PC-3 (cell line): ENCODE measurements at regions not wholly inside any gene's neighbourhood (a gene's known extent, or its start where the extent isn't known, plus 50 kb on each side); places are given as distances from the start of the nearest gene placed in this dataset.

Experiments
- ATAC-seq: fragments of 200-7000 bp; cut with Tn5 transposase; 2 replicates; pipeline ENCODE4 v1.9.1; 2020; ENCODE audit warnings: mild to moderate bottlenecking, moderate library complexity
- BruUV-seq: library from RNA; stranded (reverse); fragments of 400-500 nt; replicated peaks from 2 replicates; lab custom pipeline; 2021; lab: Mats Ljungman, UMichigan
- CTCF ChIA-PET: fragments of 300-600 bp; sonication (Branson Sonifier 250); formaldehyde crosslinking; loops from one replicate; lab custom pipeline; 2022; ENCODE audit warnings: antibody characterized with exemption; lab: Charles Lee
- POLR2A ChIA-PET: fragments of 300-600 bp; sonication (Branson Sonifier 250); formaldehyde crosslinking; loops from one replicate; lab custom pipeline; 2022; ENCODE audit warnings: antibody characterized with exemption; ENCODE audit not compliant: unreplicated experiment; lab: Charles Lee
- DNase-seq: peaks from one replicate; pipeline ENCODE4 v3.0.0-alpha.2; 2015
- H2AFZ ChIP-seq: fragments of 300-600 bp; sonication (generic); 2 replicates; pipeline ENCODE4 v1.6.0; 2016; ENCODE audit warnings: antibody characterized with exemption, low read length
- H3F3A ChIP-seq: fragments of 300-600 bp; sonication (generic); one replicate; pipeline ENCODE4 v1.6.0; 2017; ENCODE audit warnings: antibody characterized with exemption, low read length, control low read depth, mild to moderate bottlenecking; ENCODE audit not compliant: unreplicated experiment
- H3K27ac ChIP-seq: fragments of 300-600 bp; sonication (generic); 2 replicates; pipeline ENCODE4 v1.5.1; 2016; ENCODE audit warnings: mild to moderate bottlenecking, low read length
- H3K27me3 ChIP-seq: fragments of 300-600 bp; sonication (generic); 2 replicates; pipeline ENCODE4 v1.6.1; 2016; ENCODE audit warnings: low read length, mixed read lengths
- H3K36me3 ChIP-seq: fragments of 300-600 bp; sonication (generic); 2 replicates; pipeline ENCODE4 v1.6.1; 2016; ENCODE audit warnings: low read depth, mixed run types, low read length, mixed read lengths
- H3K4me1 ChIP-seq: fragments of 300-600 bp; sonication (generic); 2 replicates; pipeline ENCODE4 v1.5.1; 2016; ENCODE audit warnings: low read length; ENCODE audit not compliant: insufficient read depth
- H3K4me2 ChIP-seq: fragments of 300-600 bp; sonication (generic); 2 replicates; pipeline ENCODE4 v1.6.0; 2016; ENCODE audit warnings: low read length
- H3K4me3 ChIP-seq: fragments of 300-600 bp; sonication (generic); 2 replicates; pipeline ENCODE4 v1.5.1; 2016; ENCODE audit warnings: mild to moderate bottlenecking, low read length, mixed read lengths
- H3K79me2 ChIP-seq: fragments of 300-600 bp; sonication (generic); 2 replicates; pipeline ENCODE4 v1.6.1; 2017; ENCODE audit warnings: low read length, mixed read lengths
- H3K9ac ChIP-seq: fragments of 300-600 bp; sonication (generic); 2 replicates; pipeline ENCODE4 v1.6.0; 2016; ENCODE audit warnings: mild to moderate bottlenecking, low read length
- H3K9me2 ChIP-seq: fragments of 300-600 bp; sonication (generic); replicated peaks from 2 replicates; pipeline ENCODE4 v1.6.1; 2016; ENCODE audit warnings: mixed run types, low read length, mixed read lengths
- H3K9me3 ChIP-seq: fragments of 300-600 bp; sonication (generic); 2 replicates; pipeline ENCODE4 v1.6.1; 2016; ENCODE audit warnings: low read length, mixed read lengths
- H4K20me1 ChIP-seq: fragments of 300-600 bp; sonication (generic); 2 replicates; pipeline ENCODE4 v1.6.1; 2016; ENCODE audit warnings: low read length, mixed read lengths
- EZH2 ChIP-seq: fragments of 300-600 bp; sonication (generic); IDR thresholded peaks from one replicate; pipeline ENCODE4 v1.6.1; 2017; ENCODE audit warnings: antibody characterized with exemption, mild to moderate bottlenecking, low read length; ENCODE audit not compliant: unreplicated experiment
- EZH2phosphoT487 ChIP-seq: fragments of 300-600 bp; sonication (generic); IDR thresholded peaks from 2 replicates; pipeline ENCODE4 v1.6.1; 2018; ENCODE audit warnings: mild to moderate bottlenecking, antibody characterized with exemption, low read length, borderline replicate concordance
- intact Hi-C: fragments of 100-400 bp; cut with micrococcal nuclease; formaldehyde crosslinking; loops from 2 replicates; pipeline ENCODE4 v1.9.0; 2023
- TF ChIP-seq, protein P1 (sequence below): fragments of 300-600 bp; sonication (generic); conservative IDR thresholded peaks from 2 replicates; pipeline ENCODE4 v1.5.1; 2017; ENCODE audit warnings: antibody characterized with exemption, low read depth, mild to moderate bottlenecking, low read length

- H3K79me2 ChIP-seq: no peaks in the 10 kb centered on the region
- peak; percentile 72 for DNase-seq
- peak overlapping the region; percentile 47 for H3K4me2 ChIP-seq
- H3K27me3 ChIP-seq: no peaks in the 10 kb centered on the region
- H2AFZ ChIP-seq: no peak overlapping the region
- BruUV-seq: no TSS peak
- no peak overlapping the region for H3K4me3 ChIP-seq
- H3K9me2 ChIP-seq: no peaks in the 10 kb centered on the region
- POLR2A ChIA-PET: no interaction called here
- H3F3A ChIP-seq: no peaks in the 10 kb centered on the region
- H3K36me3 ChIP-seq: no peaks in the 10 kb centered on the region
- TF ChIP-seq EZH2 (no peak), EZH2phosphoT487 (no peak)
- TF ChIP-seq, protein P1, sequence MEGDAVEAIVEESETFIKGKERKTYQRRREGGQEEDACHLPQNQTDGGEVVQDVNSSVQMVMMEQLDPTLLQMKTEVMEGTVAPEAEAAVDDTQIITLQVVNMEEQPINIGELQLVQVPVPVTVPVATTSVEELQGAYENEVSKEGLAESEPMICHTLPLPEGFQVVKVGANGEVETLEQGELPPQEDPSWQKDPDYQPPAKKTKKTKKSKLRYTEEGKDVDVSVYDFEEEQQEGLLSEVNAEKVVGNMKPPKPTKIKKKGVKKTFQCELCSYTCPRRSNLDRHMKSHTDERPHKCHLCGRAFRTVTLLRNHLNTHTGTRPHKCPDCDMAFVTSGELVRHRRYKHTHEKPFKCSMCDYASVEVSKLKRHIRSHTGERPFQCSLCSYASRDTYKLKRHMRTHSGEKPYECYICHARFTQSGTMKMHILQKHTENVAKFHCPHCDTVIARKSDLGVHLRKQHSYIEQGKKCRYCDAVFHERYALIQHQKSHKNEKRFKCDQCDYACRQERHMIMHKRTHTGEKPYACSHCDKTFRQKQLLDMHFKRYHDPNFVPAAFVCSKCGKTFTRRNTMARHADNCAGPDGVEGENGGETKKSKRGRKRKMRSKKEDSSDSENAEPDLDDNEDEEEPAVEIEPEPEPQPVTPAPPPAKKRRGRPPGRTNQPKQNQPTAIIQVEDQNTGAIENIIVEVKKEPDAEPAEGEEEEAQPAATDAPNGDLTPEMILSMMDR: no peak
- peaks cover 22% of the 10 kb centered on the region for H3K4me1 ChIP-seq
- peak; percentile 86 for ATAC-seq
- no peaks in the 10 kb centered on the region for H4K20me1 ChIP-seq
- H3K9ac ChIP-seq: peak overlapping the region; percentile 32; the same call in 1 of the 2 replicates
- H3K9me3 ChIP-seq: no peaks in the 10 kb centered on the region
- CTCF ChIA-PET: no interaction called here
- intact Hi-C loops: no loop called here
- peak overlapping the region; percentile 72 for H3K27ac ChIP-seq
Measured at GRCh38 chr1:119565131-119565772, 58.2 kb downstream of the HSD3B1 start.

- ChIA-PET POLR2A (no interaction called here), CTCF (no interaction called here)
- H3K27me3 ChIP-seq: no peaks in the 10 kb centered on the region
- DNase-seq (no peak), ATAC-seq (no peak)
- no peaks in the 10 kb centered on the region for H3K36me3 ChIP-seq
- no peaks in the 10 kb centered on the region for H3K9me2 ChIP-seq
- no peaks in the 10 kb centered on the region for H3K79me2 ChIP-seq
- no peaks in the 10 kb centered on the region for H4K20me1 ChIP-seq
- no peak overlapping the region for H3K4me3 ChIP-seq
- H3K9me3 ChIP-seq: no peaks in the 10 kb centered on the region
- intact Hi-C loops: no loop called here
- no peak overlapping the region for H3K9ac ChIP-seq
- no TSS peak for BruUV-seq
- no peak overlapping the region for H3K27ac ChIP-seq
- H3K4me2 ChIP-seq: no peak overlapping the region
- H3F3A ChIP-seq: no peaks in the 10 kb centered on the region
- peaks cover 22% of the 10 kb centered on the region for H3K4me1 ChIP-seq
- no peak overlapping the region for H2AFZ ChIP-seq
- TF ChIP-seq EZH2phosphoT487: no peak
- TF ChIP-seq EZH2: no peak
- TF ChIP-seq, protein P1: no peak
Measured at GRCh38 chr1:119569095-119569494, 62.1 kb downstream of the HSD3B1 start.
